Daoy (cell line): ENCODE measurements at regions not wholly inside any gene's neighbourhood (a gene's known extent, or its start where the extent isn't known, plus 50 kb on each side); places are given as distances from the start of the nearest gene placed in this dataset.

Experiments used
- DNase-seq: peaks from one replicate; pipeline ENCODE4 v3.0.0-alpha.2; 2015; ENCODE audit warnings: low read depth

- DNase-seq, result no peak
Measured at GRCh38 chr3:187975561-187976364, 178.2 kb upstream of the LPP start.

GRCh38 chr3:187976365-187976900, 177.5 kb upstream of the LPP start:
- no peak for DNase-seq

DNA sequence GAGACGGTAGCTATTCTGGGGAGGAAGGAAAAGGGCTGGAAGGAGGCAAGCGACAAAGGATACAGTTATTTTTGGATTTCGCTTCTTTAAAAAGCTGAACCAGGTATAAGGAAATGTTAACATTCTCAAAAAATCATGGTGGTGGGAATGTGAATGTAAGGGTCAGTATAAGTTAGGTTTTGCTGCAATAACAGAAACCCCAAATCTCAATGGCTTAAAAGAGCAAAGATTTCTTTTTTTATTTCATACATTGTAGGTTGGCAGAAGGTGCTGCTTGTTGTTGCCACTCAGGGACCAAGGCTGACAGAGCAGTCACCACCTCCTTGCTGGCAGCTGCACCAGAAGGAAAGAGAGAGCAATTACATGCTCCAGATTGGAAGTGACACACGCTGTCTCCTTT, 176.3 kb upstream of the LPP start:
- no peak for DNase-seq

GRCh38 chr3:187978433-187979011, 175.4 kb upstream of the LPP start:
- DNase-seq, result no peak

DNA sequence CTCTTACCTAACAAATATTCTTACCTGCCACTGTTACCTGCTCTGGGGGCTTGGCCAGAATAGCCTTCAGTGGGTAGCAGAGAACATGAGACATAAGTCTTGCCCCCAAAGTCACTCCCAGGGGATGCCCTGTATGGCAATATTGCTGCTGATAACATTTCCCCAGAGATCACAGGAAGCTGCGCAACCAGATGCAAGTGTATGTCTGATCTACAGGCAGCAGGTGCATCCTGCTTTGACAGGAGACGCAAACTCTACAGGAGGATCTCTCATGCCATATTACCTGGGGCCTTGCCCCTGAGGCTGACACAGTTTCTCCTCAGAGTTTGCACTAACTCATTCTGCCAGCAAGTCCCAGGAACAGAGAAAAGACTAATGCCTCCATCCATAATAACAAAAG, 174.4 kb upstream of the LPP start:
- no peak for DNase-seq

GRCh38 chr3:187980861-187981260, 173.1 kb upstream of the LPP start:
- no peak for DNase-seq

DNA sequence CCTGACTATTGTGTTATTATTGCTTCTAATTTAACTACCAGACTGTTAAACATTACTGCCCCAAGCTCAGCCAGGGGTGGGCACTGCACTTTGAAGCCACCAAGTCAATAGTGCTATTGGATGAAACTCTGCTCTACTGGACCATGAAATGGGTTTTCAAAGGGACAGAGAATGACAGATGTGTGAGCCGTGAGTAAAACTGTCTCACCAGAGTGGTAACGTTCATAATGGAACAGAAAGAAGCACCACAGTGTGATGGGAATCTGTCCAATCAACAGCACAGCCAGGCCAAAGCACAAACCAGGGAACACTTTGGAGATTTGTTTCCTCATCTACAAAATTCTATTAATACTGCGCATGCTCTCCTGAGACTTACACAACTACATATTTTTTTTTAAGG, 171.8 kb upstream of the LPP start:
- DNase-seq, result no peak

DNA sequence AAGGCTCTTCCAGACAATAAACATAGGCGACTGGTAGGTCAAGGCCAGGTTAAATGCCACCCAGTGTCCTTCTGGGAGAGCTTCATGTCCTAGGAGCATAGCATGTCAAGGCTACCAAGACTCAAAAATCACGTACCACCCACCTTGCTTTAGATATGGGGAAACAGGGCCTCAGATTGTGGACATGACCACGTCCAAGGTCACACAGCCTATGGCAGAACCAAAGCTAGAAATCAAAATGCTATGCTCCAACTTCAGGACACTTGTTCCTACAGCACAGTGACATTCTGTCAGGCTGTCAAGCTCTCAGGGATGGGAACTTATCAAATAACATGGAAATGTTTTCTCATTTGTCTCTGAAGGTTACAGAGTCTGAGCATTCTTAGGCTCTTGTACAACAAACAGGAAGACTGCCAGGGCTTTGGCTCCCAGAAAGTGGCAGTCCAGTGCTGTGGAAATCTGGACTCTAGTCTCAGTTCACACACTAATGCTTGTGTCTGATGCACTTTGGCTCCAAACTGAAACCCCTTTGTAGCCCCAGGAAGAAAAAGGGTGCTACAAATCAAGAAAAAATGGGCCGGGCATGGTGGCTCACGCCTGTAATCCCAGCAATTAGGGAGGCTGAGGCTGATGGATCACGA, 170.4 kb upstream of the LPP start:
- no peak for DNase-seq

DNA sequence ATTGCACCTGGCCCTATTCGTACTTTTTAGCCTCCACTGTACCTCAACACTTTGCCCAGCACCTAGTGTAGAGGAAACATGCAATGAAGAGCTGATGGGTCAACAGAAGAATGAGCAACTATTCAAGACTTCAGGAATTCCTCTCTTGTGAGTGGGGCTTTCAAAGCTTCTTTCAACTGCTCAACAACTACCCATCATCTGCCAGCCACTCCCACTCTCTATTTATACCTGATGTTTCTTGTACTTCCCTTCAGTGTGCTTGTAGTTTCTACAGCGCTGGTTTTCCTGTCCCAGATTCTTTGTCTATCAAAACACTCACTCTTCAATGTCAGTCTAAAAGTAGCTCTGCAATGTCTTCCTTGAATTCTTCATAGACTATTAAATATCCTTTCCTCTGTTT, 168.3 kb upstream of the LPP start:
- no peak for DNase-seq

GRCh38 chr3:187986514-187986934, 167.4 kb upstream of the LPP start:
- DNase-seq, result peak; percentile 93

GRCh38 chr3:187987187-187987586, 166.8 kb upstream of the LPP start:
- no peak for DNase-seq

- no peak for DNase-seq
Measured at GRCh38 chr3:187987924-187988323, 166.0 kb upstream of the LPP start.

DNA sequence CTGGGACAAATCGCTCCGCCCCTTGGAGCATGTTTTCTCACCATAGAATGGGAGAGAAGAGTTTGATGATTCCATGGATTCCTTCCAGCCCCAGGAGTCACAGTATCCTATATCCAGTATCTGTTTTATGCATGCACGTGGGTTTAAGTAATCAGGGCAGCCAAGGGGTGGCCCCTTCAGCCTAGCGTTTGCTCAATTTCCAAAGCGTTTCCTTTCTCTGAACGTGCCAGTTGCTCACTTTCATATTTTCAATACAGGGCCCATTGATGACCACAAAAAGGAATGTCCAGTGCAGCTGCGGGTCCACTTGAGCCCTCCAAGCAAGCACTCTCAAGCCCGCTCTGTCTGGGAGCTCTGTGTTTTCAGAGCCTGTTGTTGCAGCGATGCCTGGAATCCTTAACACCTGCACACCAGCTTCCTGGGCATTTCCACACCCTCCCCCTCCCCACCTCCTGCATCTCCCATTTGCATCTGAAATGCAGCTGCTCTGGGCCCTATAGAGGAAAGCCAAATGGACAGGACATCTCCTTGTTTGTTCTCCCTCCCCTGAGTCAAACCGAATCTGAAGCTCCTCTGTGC, 164.3 kb upstream of the LPP start:
- no peak for DNase-seq

DNA sequence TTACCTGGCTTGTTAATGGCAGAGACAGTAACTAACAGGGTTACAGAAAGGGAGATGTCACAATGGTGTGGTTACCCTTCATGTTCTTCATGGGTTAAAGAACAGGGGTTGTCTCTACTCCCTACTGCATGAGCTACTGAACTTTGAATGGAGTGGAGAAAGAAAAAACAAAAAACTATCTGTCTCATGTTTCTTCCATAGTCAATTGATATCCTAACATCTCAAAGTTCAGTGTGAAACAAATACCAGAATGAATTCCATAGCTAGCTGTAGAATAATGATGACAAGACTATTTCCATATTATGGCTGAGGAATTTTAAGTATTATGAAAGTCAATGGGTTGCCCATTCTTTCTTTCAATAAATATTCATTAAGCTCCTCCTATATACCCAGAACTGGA, 161.3 kb upstream of the LPP start:
- no peak for DNase-seq

DNA sequence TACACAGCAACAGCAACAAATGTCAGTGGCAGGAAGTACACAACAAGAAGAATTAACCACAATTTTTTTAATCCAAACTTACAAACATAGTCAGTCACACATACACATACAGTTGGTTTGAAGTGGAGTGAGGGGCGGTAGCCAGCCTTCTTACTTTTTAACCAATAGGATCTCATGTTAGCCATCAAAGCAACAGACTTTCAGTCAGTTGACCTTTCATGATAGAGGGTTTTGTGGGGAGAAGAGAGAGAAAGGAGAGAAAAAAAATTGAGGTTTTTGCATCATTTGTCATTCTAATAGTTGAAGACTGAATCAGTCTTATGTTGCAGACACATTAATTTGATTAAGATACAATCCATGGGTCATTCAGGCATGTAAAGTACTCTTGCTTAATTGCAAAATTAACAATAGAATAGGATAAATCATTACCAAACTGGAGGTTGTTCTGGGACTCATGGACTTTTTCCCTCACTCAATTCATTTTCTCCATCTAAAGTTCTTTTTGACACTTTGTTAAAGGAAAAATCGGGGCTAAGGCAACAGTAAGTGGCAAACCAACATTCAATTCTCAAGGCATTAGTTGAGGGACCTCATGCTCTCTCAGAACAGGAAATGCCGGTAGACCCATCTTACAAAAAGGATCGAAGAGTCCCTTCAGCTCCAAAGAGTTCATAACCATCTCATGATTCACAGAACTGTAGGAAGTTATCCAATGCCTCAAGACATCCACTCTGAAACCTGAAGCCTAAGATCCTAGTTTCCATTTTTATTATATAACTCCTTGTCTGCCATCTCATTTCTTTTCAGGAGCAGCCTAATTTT, 159.5 kb upstream of the LPP start:
- no peak for DNase-seq

GRCh38 chr3:187995043-187995400, 158.9 kb upstream of the LPP start:
- no peak for DNase-seq

DNA sequence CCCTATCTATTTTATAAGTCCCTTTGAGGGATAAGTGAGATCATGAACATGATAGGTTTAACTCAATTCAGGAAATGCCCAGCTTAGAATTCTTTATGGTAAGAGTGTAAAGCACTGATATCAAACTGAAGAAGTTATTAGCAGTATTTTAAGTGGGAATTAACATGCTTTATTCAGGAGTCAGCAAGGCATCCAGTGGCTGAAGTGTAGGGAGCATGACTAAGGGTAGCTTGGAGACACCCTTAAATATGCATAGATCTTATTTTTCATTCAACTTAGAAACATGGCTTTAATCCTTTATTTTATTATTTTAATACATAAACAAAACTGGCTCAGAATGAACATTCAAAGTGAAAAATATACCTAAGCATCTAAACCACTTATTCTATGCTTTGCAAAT, 158.3 kb upstream of the LPP start:
- no peak for DNase-seq

DNA sequence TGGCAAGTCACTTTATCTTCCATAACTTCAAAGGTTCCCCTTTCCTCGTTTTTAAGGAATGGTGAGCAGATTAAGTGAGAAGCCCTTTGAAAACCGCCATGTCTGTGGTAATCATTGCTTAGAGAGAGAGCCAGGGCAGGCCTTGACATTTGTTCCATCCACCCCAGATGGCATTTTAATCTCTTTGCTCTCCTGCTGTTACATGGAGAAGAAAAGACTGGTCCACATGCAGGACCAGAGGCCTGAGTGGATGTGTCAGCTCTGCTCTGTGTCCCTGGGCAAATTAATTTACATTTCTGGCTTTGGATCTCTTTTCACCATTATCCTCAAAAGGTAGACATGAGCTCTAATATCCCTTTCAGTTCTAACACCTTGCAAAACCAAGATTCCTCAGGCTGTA, 157.3 kb upstream of the LPP start:
- DNase-seq, result no peak

DNA sequence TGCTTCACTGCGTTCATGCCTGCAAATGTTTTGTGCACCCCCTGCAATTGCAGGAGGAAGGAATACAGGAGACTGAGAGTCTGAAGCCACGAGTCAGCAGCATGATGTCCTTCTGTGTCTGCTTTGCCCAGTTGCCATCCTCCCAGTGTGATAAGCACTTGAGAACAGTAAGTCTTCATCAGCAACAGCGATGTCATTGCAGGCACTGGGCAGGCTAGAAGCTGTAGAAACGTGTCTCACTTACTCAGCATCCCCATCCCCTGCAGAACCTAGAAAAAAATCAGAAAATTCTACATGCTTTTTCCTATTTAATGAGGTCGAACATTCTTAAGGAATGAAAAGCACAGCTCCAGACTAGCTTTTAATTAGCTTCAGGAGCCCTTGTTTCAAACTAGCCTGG, 156.5 kb upstream of the LPP start:
- no peak for DNase-seq

GRCh38 chr3:187997946-187998561, 155.9 kb upstream of the LPP start:
- no peak for DNase-seq

- DNase-seq, result no peak
Measured at GRCh38 chr3:187998611-187999010, 155.3 kb upstream of the LPP start.
